Ishikawa (cell line): ENCODE measurements at regions not wholly inside any gene's neighbourhood (a gene's known extent, or its start where the extent isn't known, plus 50 kb on each side); places are given as distances from the start of the nearest gene placed in this dataset.

Source experiments
- CEBPB ChIP-seq: IDR thresholded peaks from 2 replicates; pipeline ENCODE4 v1.6.1; 2012
- CREB1 ChIP-seq: IDR thresholded peaks from 2 replicates; pipeline ENCODE4 v1.6.1; 2012; ENCODE audit warnings: low read depth
- EGR1 ChIP-seq: IDR thresholded peaks from 2 replicates; pipeline ENCODE4 v1.6.1; 2012
- EP300 ChIP-seq: IDR thresholded peaks from 2 replicates; pipeline ENCODE4 v1.6.1; 2012; ENCODE audit warnings: borderline replicate concordance
- FOXM1 ChIP-seq: IDR thresholded peaks from 2 replicates; pipeline ENCODE4 v1.6.1; 2012; ENCODE audit warnings: low read depth, borderline replicate concordance
- NFIC ChIP-seq: IDR thresholded peaks from 2 replicates; pipeline ENCODE4 v1.6.1; 2012
- RAD21 ChIP-seq: IDR thresholded peaks from 2 replicates; pipeline ENCODE4 v1.6.1; 2012; ENCODE audit warnings: low read depth
- TAF1 ChIP-seq: IDR thresholded peaks from 2 replicates; pipeline ENCODE4 v1.6.1; 2012; ENCODE audit warnings: low read depth, mild to moderate bottlenecking
- TCF12 ChIP-seq: IDR thresholded peaks from 2 replicates; pipeline ENCODE4 v1.6.1; 2012; ENCODE audit warnings: low read depth
- TEAD4 ChIP-seq: IDR thresholded peaks from 2 replicates; pipeline ENCODE4 v1.6.1; 2012
- YY1 ChIP-seq: IDR thresholded peaks from 2 replicates; pipeline ENCODE4 v1.6.1; 2012; ENCODE audit warnings: low read depth
- ZBTB7A ChIP-seq: IDR thresholded peaks from 2 replicates; pipeline ENCODE4 v1.6.1; 2012; ENCODE audit warnings: low read depth
- TF ChIP-seq, protein P1 (sequence below): IDR thresholded peaks from 2 replicates; pipeline ENCODE4 v1.6.1; 2012
- TF ChIP-seq, protein P2 (sequence below): IDR thresholded peaks from 2 replicates; pipeline ENCODE4 v1.6.1; 2012; ENCODE audit warnings: low read depth, mild to moderate bottlenecking
- TF ChIP-seq, protein P3 (sequence below): IDR thresholded peaks from 2 replicates; pipeline ENCODE4 v1.6.1; 2012

DNA sequence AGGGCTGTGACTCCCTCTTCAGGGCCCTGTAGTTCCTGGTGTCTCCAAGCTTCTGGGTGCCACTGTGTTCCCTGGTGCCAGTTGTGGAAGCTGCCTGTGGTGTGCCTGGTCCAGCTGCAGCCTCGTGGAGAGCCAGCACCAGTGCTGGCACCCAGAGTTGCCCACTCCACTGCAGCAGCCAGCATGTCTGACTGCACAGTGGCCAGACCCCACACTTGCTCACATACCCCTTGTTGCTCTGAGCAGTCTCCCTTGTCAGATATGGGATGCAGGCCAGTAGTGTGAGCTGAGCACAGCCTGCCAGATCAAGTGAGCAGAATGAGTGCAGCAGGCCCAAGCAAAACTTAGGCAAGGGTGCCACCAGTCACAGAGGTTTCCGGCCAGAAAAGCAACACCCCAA, 108.6 kb downstream of the ZMAT1 start:
- TF ChIP-seq, protein P1, sequence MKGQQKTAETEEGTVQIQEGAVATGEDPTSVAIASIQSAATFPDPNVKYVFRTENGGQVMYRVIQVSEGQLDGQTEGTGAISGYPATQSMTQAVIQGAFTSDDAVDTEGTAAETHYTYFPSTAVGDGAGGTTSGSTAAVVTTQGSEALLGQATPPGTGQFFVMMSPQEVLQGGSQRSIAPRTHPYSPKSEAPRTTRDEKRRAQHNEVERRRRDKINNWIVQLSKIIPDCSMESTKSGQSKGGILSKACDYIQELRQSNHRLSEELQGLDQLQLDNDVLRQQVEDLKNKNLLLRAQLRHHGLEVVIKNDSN = no peak
- TF ChIP-seq CEBPB (no peak), EP300 (no peak), TAF1 (no peak), YY1 (no peak), FOXM1 (no peak), RAD21 (no peak), CREB1 (no peak), ZBTB7A (no peak), TCF12 (no peak), NFIC (no peak), EGR1 (no peak), TEAD4 (no peak)
- TF ChIP-seq, protein P2, sequence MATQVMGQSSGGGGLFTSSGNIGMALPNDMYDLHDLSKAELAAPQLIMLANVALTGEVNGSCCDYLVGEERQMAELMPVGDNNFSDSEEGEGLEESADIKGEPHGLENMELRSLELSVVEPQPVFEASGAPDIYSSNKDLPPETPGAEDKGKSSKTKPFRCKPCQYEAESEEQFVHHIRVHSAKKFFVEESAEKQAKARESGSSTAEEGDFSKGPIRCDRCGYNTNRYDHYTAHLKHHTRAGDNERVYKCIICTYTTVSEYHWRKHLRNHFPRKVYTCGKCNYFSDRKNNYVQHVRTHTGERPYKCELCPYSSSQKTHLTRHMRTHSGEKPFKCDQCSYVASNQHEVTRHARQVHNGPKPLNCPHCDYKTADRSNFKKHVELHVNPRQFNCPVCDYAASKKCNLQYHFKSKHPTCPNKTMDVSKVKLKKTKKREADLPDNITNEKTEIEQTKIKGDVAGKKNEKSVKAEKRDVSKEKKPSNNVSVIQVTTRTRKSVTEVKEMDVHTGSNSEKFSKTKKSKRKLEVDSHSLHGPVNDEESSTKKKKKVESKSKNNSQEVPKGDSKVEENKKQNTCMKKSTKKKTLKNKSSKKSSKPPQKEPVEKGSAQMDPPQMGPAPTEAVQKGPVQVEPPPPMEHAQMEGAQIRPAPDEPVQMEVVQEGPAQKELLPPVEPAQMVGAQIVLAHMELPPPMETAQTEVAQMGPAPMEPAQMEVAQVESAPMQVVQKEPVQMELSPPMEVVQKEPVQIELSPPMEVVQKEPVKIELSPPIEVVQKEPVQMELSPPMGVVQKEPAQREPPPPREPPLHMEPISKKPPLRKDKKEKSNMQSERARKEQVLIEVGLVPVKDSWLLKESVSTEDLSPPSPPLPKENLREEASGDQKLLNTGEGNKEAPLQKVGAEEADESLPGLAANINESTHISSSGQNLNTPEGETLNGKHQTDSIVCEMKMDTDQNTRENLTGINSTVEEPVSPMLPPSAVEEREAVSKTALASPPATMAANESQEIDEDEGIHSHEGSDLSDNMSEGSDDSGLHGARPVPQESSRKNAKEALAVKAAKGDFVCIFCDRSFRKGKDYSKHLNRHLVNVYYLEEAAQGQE = no peak
- TF ChIP-seq, protein P3, sequence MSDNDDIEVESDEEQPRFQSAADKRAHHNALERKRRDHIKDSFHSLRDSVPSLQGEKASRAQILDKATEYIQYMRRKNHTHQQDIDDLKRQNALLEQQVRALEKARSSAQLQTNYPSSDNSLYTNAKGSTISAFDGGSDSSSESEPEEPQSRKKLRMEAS = no peak

DNA sequence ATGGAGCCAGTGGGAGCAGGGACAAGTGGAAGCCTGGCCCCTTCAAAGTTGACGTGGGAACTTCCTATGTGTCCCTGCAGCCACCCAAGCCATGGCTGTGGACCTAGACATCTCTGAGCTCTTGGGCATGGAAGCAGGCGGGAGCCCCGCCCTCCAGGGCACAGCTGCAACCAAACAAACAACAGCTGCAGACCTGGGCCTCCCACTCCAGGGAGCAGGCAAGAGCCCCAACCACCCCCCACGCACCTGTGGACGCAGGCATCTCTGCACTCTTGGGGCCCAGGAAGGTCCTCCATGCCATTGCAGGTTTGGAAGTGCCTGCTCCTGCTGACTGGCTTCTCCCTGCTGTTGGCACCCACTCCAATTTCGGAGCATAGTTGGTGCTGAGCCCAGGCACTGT, 118.6 kb downstream of the ZMAT1 start:
- TF ChIP-seq, protein P2 = no peak
- TF ChIP-seq YY1 (no peak), TEAD4 (no peak), CEBPB (no peak), FOXM1 (no peak), NFIC (no peak), EGR1 (no peak), CREB1 (no peak), ZBTB7A (no peak)
- TF ChIP-seq, protein P3 = no peak

DNA sequence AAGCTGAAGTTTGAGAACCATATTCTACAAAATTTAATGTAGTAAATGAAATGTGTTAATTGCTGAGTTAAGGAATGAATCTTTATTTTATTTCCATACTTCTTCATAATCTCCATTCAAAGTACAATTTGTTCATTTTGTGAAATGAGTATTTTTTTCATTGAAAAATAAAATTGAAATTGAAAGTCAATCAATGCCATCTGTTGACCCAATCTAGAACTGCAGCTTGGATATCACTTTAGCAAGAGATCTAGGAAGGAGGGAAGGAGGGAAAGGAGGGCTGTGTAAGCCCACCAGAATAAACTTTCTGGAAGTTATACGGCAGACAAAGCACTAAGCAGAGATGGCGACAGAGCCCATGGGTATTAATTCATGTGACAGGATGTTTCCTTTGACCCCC, 128.4 kb downstream of the ZMAT1 start:
- TF ChIP-seq ZBTB7A (no peak), EGR1 (no peak), YY1 (no peak), RAD21 (peak; percentile 34; the same call in 1 of the 2 replicates), EP300 (no peak), TCF12 (no peak)

DNA sequence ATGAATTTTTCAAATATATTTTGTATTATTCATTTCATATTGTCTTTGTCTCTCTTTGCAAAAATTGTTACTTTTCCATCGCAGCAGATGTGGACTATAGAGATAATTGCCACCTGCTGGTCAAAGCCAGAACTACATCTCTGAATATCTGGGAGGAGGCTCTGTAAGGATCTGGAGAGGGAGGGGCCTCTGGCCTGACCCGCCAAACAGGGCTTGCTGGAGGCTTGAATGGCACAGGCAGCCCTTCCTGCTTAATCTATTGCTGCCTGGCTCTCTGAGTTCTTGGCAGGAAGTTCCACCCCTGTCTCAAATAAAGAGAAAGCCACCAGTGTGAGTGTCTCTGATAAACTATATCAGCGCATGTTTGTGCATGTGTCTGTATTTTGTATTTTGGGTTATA, 132.4 kb downstream of the ZMAT1 start:
- TF ChIP-seq NFIC = no peak
- no peak for TF ChIP-seq CEBPB
- peak; percentile 44 for TF ChIP-seq RAD21

DNA sequence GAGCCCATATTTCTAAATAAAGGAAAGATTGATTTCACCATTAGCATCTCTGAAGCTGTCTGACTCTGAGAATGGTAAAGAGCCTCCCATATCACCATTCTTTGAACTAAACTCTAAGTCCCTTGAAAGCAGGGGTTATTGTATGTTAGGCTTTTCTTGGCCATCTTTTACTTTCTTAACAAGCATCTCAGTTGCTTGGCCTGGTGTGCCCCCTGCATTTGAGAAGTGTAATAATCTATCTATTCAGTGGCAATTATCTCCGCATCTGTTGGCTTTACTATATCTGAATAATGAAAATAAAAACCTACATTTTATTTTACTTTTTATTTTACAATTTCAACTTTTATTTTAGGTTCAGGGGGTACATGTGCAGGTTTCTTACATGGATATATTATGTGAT, 128.3 kb upstream of the ARMCX2 start:
- TF ChIP-seq YY1 (no peak), EGR1 (no peak)
- TF ChIP-seq, protein P1 = no peak

DNA sequence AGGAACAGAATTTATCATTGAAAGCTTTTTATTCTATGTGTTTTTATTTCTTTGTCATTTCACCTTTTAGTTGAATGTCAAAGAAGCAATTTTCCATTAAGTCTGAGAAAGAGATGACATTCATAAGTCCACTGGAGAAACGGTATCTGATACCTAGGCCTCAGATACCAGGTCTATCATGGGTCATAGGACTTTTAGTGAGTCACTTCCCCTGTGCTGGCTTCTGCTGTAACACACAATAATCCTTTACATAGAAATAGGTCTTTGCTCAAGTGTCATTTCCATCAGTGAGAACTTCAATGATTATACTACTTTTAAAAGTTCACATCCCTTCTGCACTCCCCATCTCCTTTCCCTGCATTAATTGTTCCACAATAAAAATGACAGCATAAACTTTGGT, 125.5 kb upstream of the ARMCX2 start:
- no peak for TF ChIP-seq TCF12
- TF ChIP-seq FOXM1 = no peak
- no peak for TF ChIP-seq NFIC
- TF ChIP-seq, protein P1 = no peak
- no peak for TF ChIP-seq RAD21
- TF ChIP-seq, protein P2 = no peak
- no peak for TF ChIP-seq EP300
- TF ChIP-seq CREB1 = no peak
- no peak for TF ChIP-seq TAF1
- TF ChIP-seq EGR1 = no peak
- no peak for TF ChIP-seq YY1
- TF ChIP-seq TEAD4 = no peak
- TF ChIP-seq, protein P3 = no peak
- no peak for TF ChIP-seq ZBTB7A
- no peak for TF ChIP-seq CEBPB
